Brain microvascular endothelial cell (primary cell): ENCODE measurements at regions not wholly inside any gene's neighbourhood (a gene's known extent, or its start where the extent isn't known, plus 50 kb on each side); places are given as distances from the start of the nearest gene placed in this dataset.

Experiments
- DNase-seq: peaks from one replicate; pipeline ENCODE4 v3.0.0-alpha.2; 2020
- H3K27ac ChIP-seq: fragments of 250-450 bp; sonication (Bioruptor Pico); 2 replicates; pipeline ENCODE4 v1.5.1; 2020; ENCODE audit warnings: mild to moderate bottlenecking, moderate library complexity
- H3K27me3 ChIP-seq: fragments of 250-450 bp; sonication (Bioruptor Pico); replicated peaks from 2 replicates; pipeline ENCODE4 v1.5.1; 2020; ENCODE audit warnings: mild to moderate bottlenecking
- H3K36me3 ChIP-seq: fragments of 250-450 bp; sonication (Bioruptor Pico); replicated peaks from 2 replicates; pipeline ENCODE4 v1.5.1; 2020; ENCODE audit warnings: mild to moderate bottlenecking
- H3K4me3 ChIP-seq: 2 replicates; pipeline ENCODE4 v1.5.1; 2011; ENCODE audit warnings: low read depth, mild to moderate bottlenecking, control low read depth, low read length, moderate library complexity
- in situ Hi-C: cut with HindIII; loops from 2 replicates; pipeline ENCODE4 v1.10.0; 2017; ENCODE audit warnings: low sequenced_read_pairs, low pct_ligation_motif_present
- TF ChIP-seq, protein P1 (sequence below): IDR thresholded peaks from 2 replicates; pipeline ENCODE4 v1.5.1; 2011; ENCODE audit warnings: low read depth, mild to moderate bottlenecking, moderate library complexity, low read length, control low read depth, inconsistent platforms; ENCODE audit errors: missing control alignments

DNA sequence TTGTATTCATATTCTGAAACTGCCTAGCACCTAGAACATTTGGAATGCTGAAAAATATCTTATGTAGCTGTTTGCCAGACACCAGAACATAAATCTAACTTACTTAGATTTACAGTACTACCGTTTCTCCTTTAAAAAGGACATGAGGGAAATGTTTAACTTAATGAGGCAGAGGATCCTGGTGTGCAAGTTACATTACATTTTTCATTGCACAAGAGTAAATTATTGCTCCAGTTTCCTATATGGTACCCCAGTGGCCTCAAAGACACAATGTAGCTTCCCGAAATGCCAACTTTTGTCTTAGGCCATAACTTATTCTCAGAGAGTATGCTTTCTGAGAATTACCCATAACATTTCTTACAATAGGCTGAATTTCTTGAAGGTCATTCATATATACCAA, 105.5 kb upstream of the DTNA start:
- in situ Hi-C loops = no loop called here
- TF ChIP-seq, protein P1, sequence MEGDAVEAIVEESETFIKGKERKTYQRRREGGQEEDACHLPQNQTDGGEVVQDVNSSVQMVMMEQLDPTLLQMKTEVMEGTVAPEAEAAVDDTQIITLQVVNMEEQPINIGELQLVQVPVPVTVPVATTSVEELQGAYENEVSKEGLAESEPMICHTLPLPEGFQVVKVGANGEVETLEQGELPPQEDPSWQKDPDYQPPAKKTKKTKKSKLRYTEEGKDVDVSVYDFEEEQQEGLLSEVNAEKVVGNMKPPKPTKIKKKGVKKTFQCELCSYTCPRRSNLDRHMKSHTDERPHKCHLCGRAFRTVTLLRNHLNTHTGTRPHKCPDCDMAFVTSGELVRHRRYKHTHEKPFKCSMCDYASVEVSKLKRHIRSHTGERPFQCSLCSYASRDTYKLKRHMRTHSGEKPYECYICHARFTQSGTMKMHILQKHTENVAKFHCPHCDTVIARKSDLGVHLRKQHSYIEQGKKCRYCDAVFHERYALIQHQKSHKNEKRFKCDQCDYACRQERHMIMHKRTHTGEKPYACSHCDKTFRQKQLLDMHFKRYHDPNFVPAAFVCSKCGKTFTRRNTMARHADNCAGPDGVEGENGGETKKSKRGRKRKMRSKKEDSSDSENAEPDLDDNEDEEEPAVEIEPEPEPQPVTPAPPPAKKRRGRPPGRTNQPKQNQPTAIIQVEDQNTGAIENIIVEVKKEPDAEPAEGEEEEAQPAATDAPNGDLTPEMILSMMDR = no peak
- H3K27me3 ChIP-seq = no peaks in the 10 kb centered on the region

GRCh38 chr18:34606851-34607250, 103.2 kb upstream of the DTNA start:
- TF ChIP-seq, protein P1 = no peak
- H3K27ac ChIP-seq = no peak overlapping the region
- DNase-seq = no peak
- no peak overlapping the region for H3K4me3 ChIP-seq
- H3K27me3 ChIP-seq = no peaks in the 10 kb centered on the region
- H3K36me3 ChIP-seq = no peaks in the 10 kb centered on the region
- in situ Hi-C loops = no loop called here

More for the DNA sequence above, 105.5 kb upstream of the DTNA start:
- Histone ChIP-seq H3K27ac (no peak overlapping the region), H3K4me3 (no peak overlapping the region), H3K36me3 (no peaks in the 10 kb centered on the region)
- DNase-seq = no peak

DNA sequence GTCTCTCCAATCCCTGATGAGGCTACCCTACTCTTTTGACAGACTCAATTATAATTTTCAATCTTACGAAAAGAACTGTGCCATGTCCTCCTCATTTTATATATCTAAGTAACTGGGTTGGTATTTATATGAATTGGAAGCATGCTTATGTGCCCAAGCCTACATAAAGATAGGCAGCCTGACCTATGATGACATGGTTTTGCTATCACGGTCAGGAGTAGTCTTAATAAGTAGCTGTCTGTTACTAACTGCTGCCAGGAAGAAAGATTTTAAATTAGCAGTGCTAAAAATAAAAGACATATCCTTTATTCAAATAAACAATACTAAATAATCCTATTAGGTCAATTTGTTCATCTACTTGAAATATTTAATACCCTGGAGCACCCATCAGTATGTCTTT, 102.0 kb upstream of the DTNA start:
- H3K27me3 ChIP-seq = no peaks in the 10 kb centered on the region
- no peaks in the 10 kb centered on the region for H3K36me3 ChIP-seq
- TF ChIP-seq, protein P1 = no peak
- DNase-seq = no peak
- in situ Hi-C loops = no loop called here
- H3K4me3 ChIP-seq = no peak overlapping the region
- no peak overlapping the region for H3K27ac ChIP-seq

GRCh38 chr18:34609986-34610648, 100.0 kb upstream of the DTNA start:
- Histone ChIP-seq H3K27ac (no peak overlapping the region), H3K4me3 (no peak overlapping the region), H3K36me3 (no peaks in the 10 kb centered on the region), H3K27me3 (no peaks in the 10 kb centered on the region)
- in situ Hi-C loops = no loop called here
- TF ChIP-seq, protein P1 = no peak
- no peak for DNase-seq

- in situ Hi-C loops = no loop called here
- Histone ChIP-seq H3K4me3 (no peak overlapping the region), H3K27me3 (no peaks in the 10 kb centered on the region), H3K27ac (no peak overlapping the region), H3K36me3 (no peaks in the 10 kb centered on the region)
- no peak for DNase-seq
- TF ChIP-seq, protein P1 = no peak
Measured at GRCh38 chr18:34611904-34612303, 98.2 kb upstream of the DTNA start.

DNA sequence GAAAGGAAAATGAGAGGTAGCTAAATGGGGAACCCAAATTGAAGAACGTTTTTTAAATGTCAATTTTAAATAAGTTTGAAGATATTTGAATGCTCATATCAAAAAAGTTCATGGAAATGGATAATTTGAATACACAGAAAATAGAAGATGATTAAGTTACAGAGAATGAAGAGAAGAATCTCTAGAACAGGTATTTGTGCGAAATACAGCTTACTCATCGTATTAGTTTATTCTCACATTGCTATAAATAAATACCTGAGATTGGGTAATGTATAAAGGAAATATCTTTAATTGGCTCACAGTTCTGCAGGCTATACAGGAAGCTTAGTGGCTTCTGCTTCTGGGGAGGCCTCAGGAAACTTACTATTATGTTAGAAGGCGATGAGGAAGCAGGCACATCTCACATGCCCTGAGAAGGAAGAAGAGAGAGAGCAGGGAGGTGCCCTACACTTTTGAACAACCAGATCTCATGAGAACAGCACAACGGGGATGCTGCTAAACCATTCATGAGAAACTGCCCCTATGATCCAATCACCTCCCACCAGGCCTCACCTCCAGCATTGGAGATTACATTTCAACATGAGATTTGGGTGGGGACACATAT, 89.7 kb upstream of the DTNA start:
- Histone ChIP-seq H3K4me3 (no peak overlapping the region), H3K27ac (no peak overlapping the region), H3K36me3 (no peaks in the 10 kb centered on the region), H3K27me3 (no peaks in the 10 kb centered on the region)
- in situ Hi-C loops = no loop called here
- no peak for DNase-seq
- TF ChIP-seq, protein P1 = no peak
